ENCODE measurements at regions not wholly inside any gene's neighbourhood (a gene's known extent, or its start where the extent isn't known, plus 50 kb on each side); places are given as distances from the start of the nearest gene placed in this dataset.

- in situ Hi-C loops (cut with HindIII; ENCODE audit: low pct_unique_long_range_greater_than_20kb, low sequenced_read_pairs): no loop called here
- DNase-seq (ENCODE audit: low read depth, low spot score): peak; percentile 45
Observed at GRCh38 chr13:60335531-60335930, 61.5 kb upstream of the TDRD3 start.

- in situ Hi-C loops (cut with HindIII; ENCODE audit: low pct_unique_long_range_greater_than_20kb, low sequenced_read_pairs): no loop called here
- no peak for DNase-seq (ENCODE audit: low read depth, low spot score)
Observed at GRCh38 chr13:60338754-60339153, 58.3 kb upstream of the TDRD3 start.

- in situ Hi-C loops (cut with HindIII; ENCODE audit: low pct_unique_long_range_greater_than_20kb, low sequenced_read_pairs): no loop called here
- DNase-seq (ENCODE audit: low read depth, low spot score): no peak
Observed at GRCh38 chr13:60343978-60344377, 53.0 kb upstream of the TDRD3 start.

GRCh38 chr13:60347174-60347573 is 49.8 kb upstream of the TDRD3 start:
- no peak for DNase-seq (ENCODE audit: low read depth, low spot score)
- in situ Hi-C loops (cut with HindIII; ENCODE audit: low pct_unique_long_range_greater_than_20kb, low sequenced_read_pairs): no loop called here

Small RNA genes lying in the stretch of these regions (small RNA-seq; reads per million reads assigned to genes)
- 0 reads per million in 2 experiments for gene AL359920.1
